K562 (cell line): ENCODE measurements at regions not wholly inside any gene's neighbourhood (a gene's known extent, or its start where the extent isn't known, plus 50 kb on each side); places are given as distances from the start of the nearest gene placed in this dataset.

Source experiments
- BRD9 ChIP-seq: fragments of 450-650 bp; IDR thresholded peaks from 2 replicates; pipeline ENCODE4 v1.6.1; 2018; ENCODE audit warnings: low read depth; ENCODE audit not compliant: partially characterized antibody
- CCNT2 ChIP-seq: IDR thresholded peaks from 2 replicates; pipeline ENCODE4 v1.6.1; 2011; ENCODE audit warnings: borderline replicate concordance, low read depth, mild to moderate bottlenecking, moderate library complexity, mixed read lengths, low read length; ENCODE audit not compliant: insufficient read length; ENCODE audit errors: extremely low read depth
- HNRNPLL ChIP-seq: fragments of 200-400 bp; formaldehyde crosslinking; IDR thresholded peaks from 2 replicates; pipeline ENCODE4 v1.6.1; 2017; ENCODE audit warnings: low read length, low read depth, mild to moderate bottlenecking; ENCODE audit not compliant: poor library complexity, severe bottlenecking
- NCOR1 ChIP-seq: fragments of 450-650 bp; IDR thresholded peaks from 2 replicates; pipeline ENCODE4 v1.6.1; 2016; ENCODE audit warnings: mild to moderate bottlenecking, moderate library complexity
- NRF1 ChIP-seq, 2 experiments: fragments of 450-650 bp; IDR thresholded peaks in 1 of 2; conservative IDR thresholded peaks in 1 of 2; 2 replicates each; pipeline ENCODE4 v1.6.1; 2014; ENCODE audit warnings: mild to moderate bottlenecking in 2 of 2
- POLR2AphosphoS2 ChIP-seq: IDR thresholded peaks from 2 replicates; pipeline ENCODE4 v1.6.1; 2012; ENCODE audit warnings: low read length, improper control_type of control experiment
- RNF2 ChIP-seq: sonication (generic); IDR thresholded peaks from 2 replicates; pipeline ENCODE4 v1.6.1; 2016
- ZNF583 ChIP-seq: fragments of 250-450 bp; sonication (Bioruptor Pico); IDR thresholded peaks from 2 replicates; pipeline ENCODE4 v1.4.0; 2020
- TF ChIP-seq, protein P1 (sequence below): fragments of 200-800 bp; sonication (Bioruptor generic); IDR thresholded peaks from 2 replicates; pipeline ENCODE4 v1.6.1; 2017; ENCODE audit warnings: missing genetic modification characterization, missing compliant biosample characterization
- TF ChIP-seq, protein P2 (sequence below): fragments of 250-450 bp; sonication (Bioruptor Pico); IDR thresholded peaks from 2 replicates; pipeline ENCODE4 v1.9.0; 2021; ENCODE audit warnings: mild to moderate bottlenecking
- TF ChIP-seq, protein P3 (sequence below): fragments of 450-650 bp; IDR thresholded peaks from 2 replicates; pipeline ENCODE4 v1.6.1; 2016; ENCODE audit warnings: missing biosample characterization, missing genetic modification characterization

DNA sequence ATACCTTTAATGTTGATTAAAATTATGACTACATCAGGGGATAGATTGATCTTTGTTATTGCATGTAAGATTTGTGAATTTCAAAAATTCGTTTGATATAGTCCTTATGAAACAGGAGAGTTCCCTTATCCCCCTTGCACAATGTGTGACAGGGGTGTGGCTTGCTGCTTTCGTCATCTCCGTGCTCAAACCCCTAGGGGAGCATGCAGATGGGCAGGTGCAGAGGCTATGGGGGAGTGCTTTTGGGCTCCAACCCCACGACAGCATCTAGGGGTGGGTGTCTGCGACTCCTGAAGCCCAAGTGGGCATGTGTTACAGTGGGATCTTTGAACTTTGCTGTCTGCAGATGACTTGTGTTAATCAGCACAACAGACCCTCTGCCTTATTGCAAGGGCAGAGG, 360.1 kb upstream of the GOLIM4 start (continued):
- no peak for TF ChIP-seq HNRNPLL
- no peak for TF ChIP-seq CCNT2
- no peak for TF ChIP-seq RNF2
- TF ChIP-seq, protein P1, sequence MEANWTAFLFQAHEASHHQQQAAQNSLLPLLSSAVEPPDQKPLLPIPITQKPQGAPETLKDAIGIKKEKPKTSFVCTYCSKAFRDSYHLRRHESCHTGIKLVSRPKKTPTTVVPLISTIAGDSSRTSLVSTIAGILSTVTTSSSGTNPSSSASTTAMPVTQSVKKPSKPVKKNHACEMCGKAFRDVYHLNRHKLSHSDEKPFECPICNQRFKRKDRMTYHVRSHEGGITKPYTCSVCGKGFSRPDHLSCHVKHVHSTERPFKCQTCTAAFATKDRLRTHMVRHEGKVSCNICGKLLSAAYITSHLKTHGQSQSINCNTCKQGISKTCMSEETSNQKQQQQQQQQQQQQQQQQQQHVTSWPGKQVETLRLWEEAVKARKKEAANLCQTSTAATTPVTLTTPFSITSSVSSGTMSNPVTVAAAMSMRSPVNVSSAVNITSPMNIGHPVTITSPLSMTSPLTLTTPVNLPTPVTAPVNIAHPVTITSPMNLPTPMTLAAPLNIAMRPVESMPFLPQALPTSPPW (CRISPR knock-in tag): no peak
- TF ChIP-seq NCOR1: no peak
- TF ChIP-seq, protein P2, sequence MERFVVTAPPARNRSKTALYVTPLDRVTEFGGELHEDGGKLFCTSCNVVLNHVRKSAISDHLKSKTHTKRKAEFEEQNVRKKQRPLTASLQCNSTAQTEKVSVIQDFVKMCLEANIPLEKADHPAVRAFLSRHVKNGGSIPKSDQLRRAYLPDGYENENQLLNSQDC: no peak
- TF ChIP-seq, protein P3, sequence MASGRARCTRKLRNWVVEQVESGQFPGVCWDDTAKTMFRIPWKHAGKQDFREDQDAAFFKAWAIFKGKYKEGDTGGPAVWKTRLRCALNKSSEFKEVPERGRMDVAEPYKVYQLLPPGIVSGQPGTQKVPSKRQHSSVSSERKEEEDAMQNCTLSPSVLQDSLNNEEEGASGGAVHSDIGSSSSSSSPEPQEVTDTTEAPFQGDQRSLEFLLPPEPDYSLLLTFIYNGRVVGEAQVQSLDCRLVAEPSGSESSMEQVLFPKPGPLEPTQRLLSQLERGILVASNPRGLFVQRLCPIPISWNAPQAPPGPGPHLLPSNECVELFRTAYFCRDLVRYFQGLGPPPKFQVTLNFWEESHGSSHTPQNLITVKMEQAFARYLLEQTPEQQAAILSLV (tag): no peak
- no peak for TF ChIP-seq NRF1 (conservative IDR thresholded peaks at IDR 0.05 in 1 of 2, IDR thresholded peaks at IDR 0.05 in 1 of 2)
- no peak for TF ChIP-seq POLR2AphosphoS2
- TF ChIP-seq BRD9: no peak
- TF ChIP-seq ZNF583 (CRISPR knock-in tag): no peak
- TF ChIP-seq, all 486 proteins: peak for 0
